ENCODE measurements at regions not wholly inside any gene's neighbourhood (a gene's known extent, or its start where the extent isn't known, plus 50 kb on each side); places are given as distances from the start of the nearest gene placed in this dataset.

- TF ChIP-seq USF2 (IDR thresholded peaks at IDR 0.05; ENCODE audit: low read length), result no peak
Measured at GRCh38 chr3:104939196-104939595, 427.5 kb upstream of the ALCAM start (continued).
